B cell (primary cell): ENCODE measurements at regions not wholly inside any gene's neighbourhood (a gene's known extent, or its start where the extent isn't known, plus 50 kb on each side); places are given as distances from the start of the nearest gene placed in this dataset.

Experiments
- ATAC-seq: fragments of 200-7000 bp; cut with Tn5 transposase; one replicate; pipeline ENCODE4 v1.10.0; 2021; ENCODE audit warnings: low read depth, mild to moderate bottlenecking, moderate number of reproducible peaks, moderate library complexity
- CTCF ChIA-PET: fragments of 350-600 bp; sonication (Branson Sonifier 250); formaldehyde crosslinking; loops from one replicate; lab custom pipeline; 2021; ENCODE audit warnings: antibody characterized with exemption, inconsistent platforms; lab: Charles Lee
- POLR2A ChIA-PET: fragments of 350-600 bp; sonication (Branson Sonifier 250); formaldehyde crosslinking; loops from one replicate; lab custom pipeline; 2021; ENCODE audit warnings: antibody characterized with exemption; lab: Charles Lee
- DNase-seq: peaks from one replicate; pipeline ENCODE4 v3.0.0; 2013
- H2AFZ ChIP-seq: 2 replicates; pipeline ENCODE4 v1.6.1; 2012; ENCODE audit warnings: mild to moderate bottlenecking, low read depth, low read length; ENCODE audit not compliant: insufficient read depth, poor library complexity, severe bottlenecking
- H3K27ac ChIP-seq, 2 donors: 1 replicate in 1 of 2; 2 replicates in 1 of 2; pipeline ENCODE4 v1.5.1; 2012 to 2013; ENCODE audit warnings: low read length in 2 of 2, mild to moderate bottlenecking in 2 of 2, moderate library complexity in 1 of 2
- H3K27me3 ChIP-seq, 4 experiments: fragments of 200-600 bp in 1 of 4; sonication (generic) in 1 of 4; replicated peaks in 1 of 4; 1 replicate in 2 of 4; 2 replicates in 2 of 4; pipeline versions ENCODE4 v1.6.1 to v1.7.0; 2013 to 2016; ENCODE audit warnings: low read length in 3 of 4, mild to moderate bottlenecking in 2 of 4, mixed read lengths in 1 of 4, moderate library complexity in 1 of 4; ENCODE audit not compliant: insufficient read depth in 4 of 4, control insufficient read depth in 3 of 4; ENCODE audit errors: control extremely low read depth in 1 of 4
- H3K36me3 ChIP-seq, 2 experiments: replicated peaks in 1 of 2; 1 replicate in 1 of 2; 2 replicates in 1 of 2; pipeline versions ENCODE4 v1.6.1 to v1.7.1; 2013; ENCODE audit warnings: low read length in 1 of 2; ENCODE audit not compliant: insufficient read depth in 2 of 2, control insufficient read depth in 1 of 2; ENCODE audit errors: control extremely low read depth in 1 of 2, extremely low read depth in 1 of 2
- H3K4me1 ChIP-seq, 2 donors: fragments of 200-600 bp in 1 of 2; sonication (generic) in 1 of 2; 1 replicate in 1 of 2; 2 replicates in 1 of 2; pipeline versions ENCODE4 v1.5.1 to v1.6.1; 2013 to 2017; ENCODE audit warnings: low read length in 2 of 2; ENCODE audit not compliant: control insufficient read depth in 2 of 2, insufficient read depth in 2 of 2
- H3K4me2 ChIP-seq: replicated peaks from 2 replicates; pipeline ENCODE3; 2012; ENCODE audit warnings: mild to moderate bottlenecking, low read depth, low read length; ENCODE audit not compliant: poor library complexity, severe bottlenecking
- H3K4me3 ChIP-seq, 5 experiments: fragments of 200-600 bp in 1 of 5; sonication (generic) in 1 of 5; 1 replicate in 3 of 5; 2 replicates in 2 of 5; pipeline versions ENCODE4 v1.5.1 to v1.7.0; 2011 to 2016; ENCODE audit warnings: low read length in 4 of 5, mild to moderate bottlenecking in 4 of 5, low read depth in 2 of 5, control low read depth in 1 of 5, moderate library complexity in 1 of 5; ENCODE audit not compliant: insufficient read depth in 1 of 5; ENCODE audit errors: control extremely low read depth in 1 of 5, extremely low read depth in 1 of 5
- H3K79me2 ChIP-seq: fragments of 200-600 bp; sonication (generic); one replicate; pipeline ENCODE4 v1.6.0; 2016; ENCODE audit warnings: low read length; ENCODE audit not compliant: control insufficient read depth, insufficient read depth
- H3K9ac ChIP-seq: fragments of 200-600 bp; sonication (generic); 2 replicates; pipeline ENCODE4 v1.6.1; 2017; ENCODE audit warnings: mild to moderate bottlenecking, low read length, moderate library complexity
- H3K9me3 ChIP-seq, 3 donors: one replicate each; pipeline versions ENCODE4 v1.6.1 to v1.7.1; 2013; ENCODE audit warnings: low read length in 2 of 3; ENCODE audit not compliant: control insufficient read depth in 2 of 3, insufficient read depth in 1 of 3; ENCODE audit errors: control extremely low read depth in 1 of 3
- H4K20me1 ChIP-seq: 2 replicates; pipeline ENCODE4 v1.6.0; 2012; ENCODE audit warnings: mild to moderate bottlenecking, low read length; ENCODE audit not compliant: insufficient read depth, control insufficient read depth, poor library complexity, severe bottlenecking
- H3K27ac Mint-ChIP-seq: one replicate; pipeline ENCODE4 v1.8.0; 2021; ENCODE audit warnings: mixed read lengths
- H3K27me3 Mint-ChIP-seq: one replicate; pipeline ENCODE4 v1.8.0; 2021; ENCODE audit warnings: mixed read lengths
- H3K4me1 Mint-ChIP-seq: one replicate; pipeline ENCODE4 v1.8.0; 2021; ENCODE audit warnings: mixed read lengths
- H3K4me3 Mint-ChIP-seq: one replicate; pipeline ENCODE4 v1.8.0; 2021; ENCODE audit warnings: mixed read lengths
- H3K9me3 Mint-ChIP-seq: one replicate; pipeline ENCODE4 v1.8.0; 2022; ENCODE audit warnings: mixed read lengths; ENCODE audit not compliant: insufficient read depth
- EZH2 ChIP-seq: IDR thresholded peaks from 2 replicates; pipeline ENCODE4 v1.6.1; 2012; ENCODE audit warnings: borderline replicate concordance, low read depth, mild to moderate bottlenecking, moderate library complexity, low read length; ENCODE audit not compliant: insufficient read depth, poor library complexity, severe bottlenecking
- WGBS: methylation state at CpG from one replicate; pipeline ENCODE4 v1.1.5; 2013; ENCODE audit warnings: missing lambda C conversion rate; ENCODE audit not compliant: insufficient coverage; 5-methylcytosine and 5-hydroxymethylcytosine counted together
- intact Hi-C: fragments of 100-400 bp; cut with micrococcal nuclease; formaldehyde crosslinking; loops from one replicate; pipeline ENCODE4 v1.10.0; 2022
- TF ChIP-seq, protein P1 (sequence below): fragments of 200-600 bp; IDR thresholded peaks from one replicate; pipeline ENCODE4 v1.8.0; 2022; ENCODE audit warnings: antibody characterized with exemption, mild to moderate bottlenecking

DNA sequence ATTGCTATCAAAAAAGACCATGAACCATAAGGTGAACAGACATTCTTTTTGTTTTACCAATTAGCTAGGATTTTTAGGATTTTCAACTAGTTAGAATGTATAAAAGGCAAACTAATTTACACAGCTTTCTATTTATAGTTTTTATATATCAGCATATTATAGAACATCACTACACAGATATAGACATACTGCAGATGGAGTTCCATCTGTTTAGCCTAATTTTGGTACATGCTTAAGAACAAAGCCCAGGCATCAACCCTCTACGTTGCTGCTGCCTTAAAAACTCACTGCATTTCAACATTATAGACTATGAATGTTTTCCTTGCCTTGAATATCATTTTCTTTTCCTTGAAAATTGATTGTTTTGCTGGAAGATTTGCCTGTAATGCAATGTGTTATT lies 2227.5 kb upstream of the C9orf72 start:
- no peak overlapping the region for H2AFZ ChIP-seq
- no peaks in the 10 kb centered on the region for H3K27me3 ChIP-seq
- H3K27ac ChIP-seq: no peak overlapping the region
- H3K4me3 ChIP-seq: no peak overlapping the region
- Mint-ChIP-seq H3K9me3 (no peaks in the 10 kb centered on the region), H3K27ac (no peak overlapping the region), H3K27me3 (no peaks in the 10 kb centered on the region), H3K4me1 (no peaks in the 10 kb centered on the region), H3K4me3 (no peak overlapping the region)
- no peak overlapping the region for H3K4me2 ChIP-seq
- TF ChIP-seq, protein P1, sequence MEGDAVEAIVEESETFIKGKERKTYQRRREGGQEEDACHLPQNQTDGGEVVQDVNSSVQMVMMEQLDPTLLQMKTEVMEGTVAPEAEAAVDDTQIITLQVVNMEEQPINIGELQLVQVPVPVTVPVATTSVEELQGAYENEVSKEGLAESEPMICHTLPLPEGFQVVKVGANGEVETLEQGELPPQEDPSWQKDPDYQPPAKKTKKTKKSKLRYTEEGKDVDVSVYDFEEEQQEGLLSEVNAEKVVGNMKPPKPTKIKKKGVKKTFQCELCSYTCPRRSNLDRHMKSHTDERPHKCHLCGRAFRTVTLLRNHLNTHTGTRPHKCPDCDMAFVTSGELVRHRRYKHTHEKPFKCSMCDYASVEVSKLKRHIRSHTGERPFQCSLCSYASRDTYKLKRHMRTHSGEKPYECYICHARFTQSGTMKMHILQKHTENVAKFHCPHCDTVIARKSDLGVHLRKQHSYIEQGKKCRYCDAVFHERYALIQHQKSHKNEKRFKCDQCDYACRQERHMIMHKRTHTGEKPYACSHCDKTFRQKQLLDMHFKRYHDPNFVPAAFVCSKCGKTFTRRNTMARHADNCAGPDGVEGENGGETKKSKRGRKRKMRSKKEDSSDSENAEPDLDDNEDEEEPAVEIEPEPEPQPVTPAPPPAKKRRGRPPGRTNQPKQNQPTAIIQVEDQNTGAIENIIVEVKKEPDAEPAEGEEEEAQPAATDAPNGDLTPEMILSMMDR: no peak
- no peaks in the 10 kb centered on the region for H3K4me1 ChIP-seq
- DNase-seq: no peak
- ChIA-PET CTCF (no interaction called here), POLR2A (no interaction called here)
- no peaks in the 10 kb centered on the region for H3K79me2 ChIP-seq
- no peaks in the 10 kb centered on the region for H3K9me3 ChIP-seq
- H4K20me1 ChIP-seq: no peaks in the 10 kb centered on the region
- WGBS: no CpG with 5 or more reads among the region's 1 CpG
- no peak for ATAC-seq
- no peaks in the 10 kb centered on the region for H3K36me3 ChIP-seq
- intact Hi-C loops: no loop called here
- H3K9ac ChIP-seq: no peak overlapping the region

- DNase-seq: no peak
- H3K4me3 Mint-ChIP-seq: no peak overlapping the region
- H3K27ac Mint-ChIP-seq: no peak overlapping the region
- Histone ChIP-seq H3K27ac (no peak overlapping the region), H3K79me2 (no peaks in the 10 kb centered on the region), H3K4me2 (no peak overlapping the region), H3K27me3 (no peaks in the 10 kb centered on the region), H3K36me3 (no peaks in the 10 kb centered on the region), H3K9me3 (no peaks in the 10 kb centered on the region), H4K20me1 (no peaks in the 10 kb centered on the region), H3K4me3 (no peak overlapping the region), H3K4me1 (no peaks in the 10 kb centered on the region), H2AFZ (no peak overlapping the region), H3K9ac (no peak overlapping the region)
- H3K27me3 Mint-ChIP-seq: no peaks in the 10 kb centered on the region
- TF ChIP-seq, protein P1: no peak
- no peak for TF ChIP-seq EZH2
- H3K9me3 Mint-ChIP-seq: no peaks in the 10 kb centered on the region
- intact Hi-C loops: no loop called here
- WGBS: no CpG with 5 or more reads among the region's 3 CpGs
- no peak for ATAC-seq
- ChIA-PET CTCF (no interaction called here), POLR2A (no interaction called here)
- H3K4me1 Mint-ChIP-seq: no peaks in the 10 kb centered on the region
Measured at GRCh38 chr9:29802454-29802853, 2229.2 kb upstream of the C9orf72 start.
